Fibroblast of lung (primary cell): ENCODE measurements at regions not wholly inside any gene's neighbourhood (a gene's known extent, or its start where the extent isn't known, plus 50 kb on each side); places are given as distances from the start of the nearest gene placed in this dataset.

ENCODE experiments used
- DNase-seq, 2 donors: peaks; one replicate each; pipeline versions ENCODE4 v3.0.0 to v3.0.0-alpha.2; 2010; ENCODE audit warnings: low read depth in 2 of 2
- H2AFZ ChIP-seq: 2 replicates; pipeline ENCODE4 v1.5.1; 2012; ENCODE audit warnings: low read length, control low read depth, inconsistent platforms
- H3K27ac ChIP-seq: 2 replicates; pipeline ENCODE4 v1.5.1; 2011; ENCODE audit warnings: low read length, control low read depth; ENCODE audit not compliant: insufficient read depth
- H3K27me3 ChIP-seq: 2 replicates; pipeline ENCODE4 v1.5.1; 2011; ENCODE audit warnings: mild to moderate bottlenecking, low read length; ENCODE audit not compliant: control insufficient read depth, insufficient read depth
- H3K36me3 ChIP-seq: 2 replicates; pipeline ENCODE4 v1.5.1; 2011; ENCODE audit warnings: low read length; ENCODE audit not compliant: control insufficient read depth, insufficient read depth
- H3K4me1 ChIP-seq: 2 replicates; pipeline ENCODE4 v1.5.1; 2011; ENCODE audit warnings: low read length; ENCODE audit not compliant: control insufficient read depth, insufficient read depth; ENCODE audit errors: extremely low read depth
- H3K4me2 ChIP-seq: 2 replicates; pipeline ENCODE4 v1.5.1; 2011; ENCODE audit warnings: low read length, control low read depth; ENCODE audit not compliant: insufficient read depth; ENCODE audit errors: extremely low read depth
- H3K4me3 ChIP-seq, 4 experiments: fragments of 200-600 bp in 1 of 4; sonication (generic) in 1 of 4; replicated peaks in 1 of 4; 2 replicates each; pipeline ENCODE4 v1.5.1; 2011 to 2016; ENCODE audit warnings: low read length in 4 of 4, low read depth in 3 of 4, mild to moderate bottlenecking in 3 of 4, control low read depth in 2 of 4, inconsistent platforms in 1 of 4, mixed read lengths in 1 of 4; ENCODE audit not compliant: insufficient read depth in 1 of 4; ENCODE audit errors: control extremely low read depth in 1 of 4
- H3K79me2 ChIP-seq: 2 replicates; pipeline ENCODE4 v1.5.1; 2012; ENCODE audit warnings: mild to moderate bottlenecking, low read length, inconsistent platforms; ENCODE audit not compliant: control insufficient read depth, insufficient read depth
- H3K9ac ChIP-seq: 2 replicates; pipeline ENCODE4 v1.5.1; 2011; ENCODE audit warnings: mild to moderate bottlenecking, low read length, control low read depth; ENCODE audit not compliant: insufficient read depth
- H3K9me3 ChIP-seq: 2 replicates; pipeline ENCODE4 v1.5.1; 2012; ENCODE audit warnings: low read depth, low read length; ENCODE audit not compliant: control insufficient read depth, insufficient read depth
- H4K20me1 ChIP-seq: 2 replicates; pipeline ENCODE4 v1.5.1; 2011; ENCODE audit warnings: low read length; ENCODE audit not compliant: control insufficient read depth, insufficient read depth; ENCODE audit errors: extremely low read depth
- EZH2 ChIP-seq: IDR thresholded peaks from 2 replicates; pipeline ENCODE4 v1.5.1; 2012; ENCODE audit warnings: low read length, control low read depth, mild to moderate bottlenecking; ENCODE audit errors: missing control alignments
- TF ChIP-seq, protein P1 (sequence below), 2 donors: IDR thresholded peaks in 1 of 2; conservative IDR thresholded peaks in 1 of 2; 1 replicate in 1 of 2; 2 replicates in 1 of 2; pipeline ENCODE4 v1.5.1; 2011 to 2012; ENCODE audit warnings: low read length in 2 of 2, control low read depth in 1 of 2, inconsistent platforms in 1 of 2, low read depth in 1 of 2, mild to moderate bottlenecking in 1 of 2

DNA sequence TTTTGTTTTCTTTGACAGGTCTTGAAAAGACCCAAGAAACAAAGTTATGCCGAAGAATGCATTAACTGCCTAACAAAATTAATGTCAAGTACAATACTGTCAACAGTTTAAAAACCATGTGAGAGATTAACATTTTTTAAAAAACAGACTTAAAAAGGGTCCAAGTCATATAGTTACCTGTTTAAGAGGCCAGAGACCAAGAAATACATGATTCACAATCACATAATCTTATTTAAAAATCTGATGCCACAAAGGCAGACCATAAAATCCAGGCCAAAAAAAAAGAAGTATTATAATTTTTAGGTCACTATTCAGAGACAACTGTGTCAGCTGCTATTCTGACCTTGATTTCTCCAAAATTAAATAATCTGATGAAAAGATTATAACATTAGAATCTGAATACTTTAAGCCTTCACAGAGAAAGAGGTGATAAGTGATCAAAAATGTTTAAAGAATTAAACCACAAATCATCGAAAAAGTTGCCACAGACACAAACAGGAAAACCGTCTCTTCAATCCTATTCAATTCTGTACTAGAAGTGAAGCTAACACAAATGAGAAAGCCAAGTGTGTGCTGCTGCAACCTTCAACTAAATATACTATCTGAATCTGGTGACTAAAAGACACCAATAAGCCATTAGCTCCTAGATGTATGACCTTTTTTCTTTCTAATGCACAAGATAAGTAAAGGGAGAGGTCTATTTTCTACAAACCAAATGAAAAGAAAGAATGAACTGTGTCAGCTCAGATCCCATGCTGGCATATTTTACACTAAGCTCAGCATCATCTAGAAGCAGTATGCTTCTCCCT lies 286.0 kb downstream of the ZEB2 start:
- Histone ChIP-seq H3K4me2 (no peak overlapping the region), H3K9ac (no peak overlapping the region), H3K27me3 (no peaks in the 10 kb centered on the region), H2AFZ (no peak overlapping the region), H4K20me1 (no peaks in the 10 kb centered on the region), H3K36me3 (no peaks in the 10 kb centered on the region), H3K4me1 (no peaks in the 10 kb centered on the region), H3K4me3 (no peak overlapping the region), H3K27ac (no peak overlapping the region), H3K9me3 (no peaks in the 10 kb centered on the region), H3K79me2 (no peaks in the 10 kb centered on the region)
- DNase-seq, result no peak
- TF ChIP-seq, protein P1, sequence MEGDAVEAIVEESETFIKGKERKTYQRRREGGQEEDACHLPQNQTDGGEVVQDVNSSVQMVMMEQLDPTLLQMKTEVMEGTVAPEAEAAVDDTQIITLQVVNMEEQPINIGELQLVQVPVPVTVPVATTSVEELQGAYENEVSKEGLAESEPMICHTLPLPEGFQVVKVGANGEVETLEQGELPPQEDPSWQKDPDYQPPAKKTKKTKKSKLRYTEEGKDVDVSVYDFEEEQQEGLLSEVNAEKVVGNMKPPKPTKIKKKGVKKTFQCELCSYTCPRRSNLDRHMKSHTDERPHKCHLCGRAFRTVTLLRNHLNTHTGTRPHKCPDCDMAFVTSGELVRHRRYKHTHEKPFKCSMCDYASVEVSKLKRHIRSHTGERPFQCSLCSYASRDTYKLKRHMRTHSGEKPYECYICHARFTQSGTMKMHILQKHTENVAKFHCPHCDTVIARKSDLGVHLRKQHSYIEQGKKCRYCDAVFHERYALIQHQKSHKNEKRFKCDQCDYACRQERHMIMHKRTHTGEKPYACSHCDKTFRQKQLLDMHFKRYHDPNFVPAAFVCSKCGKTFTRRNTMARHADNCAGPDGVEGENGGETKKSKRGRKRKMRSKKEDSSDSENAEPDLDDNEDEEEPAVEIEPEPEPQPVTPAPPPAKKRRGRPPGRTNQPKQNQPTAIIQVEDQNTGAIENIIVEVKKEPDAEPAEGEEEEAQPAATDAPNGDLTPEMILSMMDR (conservative IDR thresholded peaks at IDR 0.05 in 1 of 2, IDR thresholded peaks at IDR 0.05 in 1 of 2; ENCODE audit: low read depth in 1 of 2, low read length in 2 of 2), result no peak
- TF ChIP-seq EZH2, result no peak

DNA sequence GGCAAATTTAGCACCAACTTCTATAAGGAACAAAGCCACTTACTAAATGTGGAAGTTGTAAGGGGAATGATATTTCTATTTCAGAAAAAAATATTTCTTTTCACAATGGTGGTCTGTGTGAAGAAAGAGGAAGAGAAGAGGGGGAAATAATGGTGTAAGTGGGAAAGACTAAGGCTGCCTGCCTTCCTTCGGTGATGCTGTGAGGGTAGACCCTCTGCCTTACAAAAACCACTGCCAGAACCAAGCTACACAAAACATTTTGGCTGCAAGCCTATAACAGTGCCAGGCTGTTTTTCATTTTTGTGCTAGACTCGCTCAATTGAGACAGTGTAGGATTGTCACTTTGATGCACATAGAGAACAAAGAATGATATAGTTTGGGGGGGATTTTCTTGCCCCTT lies 286.6 kb downstream of the ZEB2 start:
- H3K79me2 ChIP-seq, result no peaks in the 10 kb centered on the region
- no peak for DNase-seq
- no peaks in the 10 kb centered on the region for H3K27me3 ChIP-seq
- no peak overlapping the region for H3K9ac ChIP-seq
- no peaks in the 10 kb centered on the region for H3K36me3 ChIP-seq
- TF ChIP-seq EZH2, result no peak
- TF ChIP-seq, protein P1 (conservative IDR thresholded peaks at IDR 0.05 in 1 of 2, IDR thresholded peaks at IDR 0.05 in 1 of 2; ENCODE audit: low read depth in 1 of 2, low read length in 2 of 2), result no peak
- H4K20me1 ChIP-seq, result no peaks in the 10 kb centered on the region
- no peak overlapping the region for H3K4me3 ChIP-seq
- H3K4me2 ChIP-seq, result no peak overlapping the region
- no peak overlapping the region for H3K27ac ChIP-seq
- no peak overlapping the region for H2AFZ ChIP-seq
- no peaks in the 10 kb centered on the region for H3K4me1 ChIP-seq
- H3K9me3 ChIP-seq, result no peaks in the 10 kb centered on the region

DNA sequence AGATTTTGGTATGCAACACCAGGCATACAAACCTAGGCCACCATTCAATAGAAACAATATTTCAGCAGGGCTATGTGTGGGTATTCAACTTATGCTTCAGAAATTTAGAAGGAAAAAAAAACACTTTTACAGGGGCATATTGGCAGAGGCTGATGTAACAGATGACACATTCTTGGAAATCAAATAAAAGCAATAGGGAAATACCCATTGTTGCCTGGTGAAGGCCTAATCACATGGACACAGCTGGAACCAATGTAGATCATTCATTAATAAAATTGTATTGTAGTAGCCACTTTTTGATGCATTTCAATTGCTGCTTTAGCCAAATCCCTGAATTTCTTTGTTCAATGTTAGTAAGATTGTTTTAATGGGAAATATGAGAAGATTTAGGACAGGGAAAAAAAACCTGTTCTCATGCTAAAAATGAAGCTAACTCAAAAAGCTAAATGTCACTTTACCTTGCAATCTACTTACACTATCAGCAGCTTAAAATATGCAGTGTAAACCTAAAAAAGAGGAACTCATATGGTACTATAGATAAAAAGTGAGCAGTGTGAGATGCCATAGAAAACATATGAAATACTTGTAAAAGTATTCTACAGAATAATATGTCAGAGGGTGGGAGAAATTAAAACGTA lies 289.4 kb downstream of the ZEB2 start:
- Histone ChIP-seq H4K20me1 (no peaks in the 10 kb centered on the region), H3K9me3 (no peaks in the 10 kb centered on the region), H3K9ac (no peak overlapping the region), H3K4me3 (no peak overlapping the region), H2AFZ (no peak overlapping the region), H3K79me2 (no peaks in the 10 kb centered on the region), H3K4me1 (no peaks in the 10 kb centered on the region), H3K27me3 (no peaks in the 10 kb centered on the region), H3K4me2 (no peak overlapping the region), H3K27ac (no peak overlapping the region), H3K36me3 (no peaks in the 10 kb centered on the region)
- peak in 1 of 2 donors; percentile 75 for DNase-seq
- TF ChIP-seq EZH2, result no peak
- TF ChIP-seq, protein P1 (conservative IDR thresholded peaks at IDR 0.05 in 1 of 2, IDR thresholded peaks at IDR 0.05 in 1 of 2; ENCODE audit: low read depth in 1 of 2, low read length in 2 of 2), result no peak
